ENCODE measurements at regions not wholly inside any gene's neighbourhood (a gene's known extent, or its start where the extent isn't known, plus 50 kb on each side); places are given as distances from the start of the nearest gene placed in this dataset.

DNA sequence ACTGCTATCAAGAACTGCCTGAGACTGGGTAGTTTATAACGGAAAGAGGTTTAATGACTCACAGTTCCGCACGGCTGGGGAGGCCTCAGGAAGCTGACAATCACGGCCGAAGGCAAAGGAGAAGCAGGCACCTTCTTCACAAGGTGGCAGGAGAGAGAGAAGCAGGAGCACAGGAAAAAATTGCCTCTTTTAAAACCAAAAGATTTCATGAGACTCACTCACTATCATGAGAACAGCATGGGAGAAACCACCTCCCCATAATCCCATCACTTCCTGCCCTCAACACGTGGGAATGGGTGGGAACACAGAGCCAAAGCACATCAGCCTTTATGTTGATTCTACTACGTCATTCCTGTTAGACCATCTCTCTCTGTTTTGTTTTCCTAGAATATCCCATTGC lies 650.9 kb upstream of the SEMA6D start:
- H3K56ac ChIP-seq (ENCODE audit: extremely low read depth, insufficient read depth, low read length) = no peak overlapping the region
- POLR2A ChIA-PET (ENCODE audit: unreplicated experiment) = no interaction called here
- H3K18ac ChIP-seq (ENCODE audit: low read depth, low read length) = no peak overlapping the region
- dilution Hi-C loops (cut with HindIII; ENCODE audit: low sequenced_read_pairs, unreplicated experiment) = no loop called here
- H3K9me1 ChIP-seq (ENCODE audit: insufficient read depth, low read length) = no peaks in the 10 kb centered on the region
- CTCF ChIA-PET = no interaction called here
- in situ Hi-C loops (cut with MboI; ENCODE audit: low sequenced_read_pairs) = no loop called here
- H2BK20ac ChIP-seq (ENCODE audit: low read depth, low read length) = no peak overlapping the region
- H4K8ac ChIP-seq (ENCODE audit: low read depth in 2 of 2, low read length in 2 of 2) = no peak overlapping the region
- no peak overlapping the region for H4K5ac ChIP-seq (ENCODE audit: low read depth, low read length)
- H3K4me3 ChIP-seq (ENCODE audit: insufficient read depth, low read depth, low read length) = no peak overlapping the region
- no peaks in the 10 kb centered on the region for H3K4me1 ChIP-seq (ENCODE audit: control insufficient read depth, insufficient read depth, low read length)
- ATAC-seq (ENCODE audit: low read depth) (no peak), DNase-seq (no peak)
- no TSS peak for BruUV-seq (replicated peaks)
- H3K36me3 ChIP-seq (ENCODE audit: control insufficient read depth, insufficient read depth, low read length) = no peaks in the 10 kb centered on the region
- no peak overlapping the region for H2BK15ac ChIP-seq (ENCODE audit: low read depth, low read length)
- intact Hi-C loops (cut with micrococcal nuclease) = no loop called here
- H3K4me2 ChIP-seq (ENCODE audit: low read depth, low read length) = no peak overlapping the region
- no peak overlapping the region for H2AK5ac ChIP-seq (ENCODE audit: low read depth, low read length)
- no peak overlapping the region for H2BK5ac ChIP-seq (ENCODE audit: low read depth, low read length, poor library complexity, severe bottlenecking)
- no peak overlapping the region for H3K9ac ChIP-seq (ENCODE audit: low read depth, low read length)
- no peaks in the 10 kb centered on the region for H4K20me1 ChIP-seq (ENCODE audit: insufficient read depth, low read length)
- no peak overlapping the region for H3K27ac ChIP-seq (ENCODE audit: insufficient read depth, low read length)
- H3K79me1 ChIP-seq (ENCODE audit: low read depth in 1 of 2, low read length in 2 of 2) = no peaks in the 10 kb centered on the region
- H3K27me3 ChIP-seq (ENCODE audit: control insufficient read depth, insufficient read depth, low read length) = no peaks in the 10 kb centered on the region
- H3K9me3 ChIP-seq (ENCODE audit: control insufficient read depth, insufficient read depth, low read length) = no peaks in the 10 kb centered on the region
- H4K91ac ChIP-seq (ENCODE audit: insufficient read depth, low read depth, low read length) = no peak overlapping the region
- no peak overlapping the region for H3K23ac ChIP-seq (ENCODE audit: low read depth, low read length)
- no peak overlapping the region for H2BK120ac ChIP-seq (ENCODE audit: low read depth, low read length)
- no peak overlapping the region for H3K14ac ChIP-seq (replicated peaks; ENCODE audit: low read depth, low read length)
- TF ChIP-seq, protein P1, sequence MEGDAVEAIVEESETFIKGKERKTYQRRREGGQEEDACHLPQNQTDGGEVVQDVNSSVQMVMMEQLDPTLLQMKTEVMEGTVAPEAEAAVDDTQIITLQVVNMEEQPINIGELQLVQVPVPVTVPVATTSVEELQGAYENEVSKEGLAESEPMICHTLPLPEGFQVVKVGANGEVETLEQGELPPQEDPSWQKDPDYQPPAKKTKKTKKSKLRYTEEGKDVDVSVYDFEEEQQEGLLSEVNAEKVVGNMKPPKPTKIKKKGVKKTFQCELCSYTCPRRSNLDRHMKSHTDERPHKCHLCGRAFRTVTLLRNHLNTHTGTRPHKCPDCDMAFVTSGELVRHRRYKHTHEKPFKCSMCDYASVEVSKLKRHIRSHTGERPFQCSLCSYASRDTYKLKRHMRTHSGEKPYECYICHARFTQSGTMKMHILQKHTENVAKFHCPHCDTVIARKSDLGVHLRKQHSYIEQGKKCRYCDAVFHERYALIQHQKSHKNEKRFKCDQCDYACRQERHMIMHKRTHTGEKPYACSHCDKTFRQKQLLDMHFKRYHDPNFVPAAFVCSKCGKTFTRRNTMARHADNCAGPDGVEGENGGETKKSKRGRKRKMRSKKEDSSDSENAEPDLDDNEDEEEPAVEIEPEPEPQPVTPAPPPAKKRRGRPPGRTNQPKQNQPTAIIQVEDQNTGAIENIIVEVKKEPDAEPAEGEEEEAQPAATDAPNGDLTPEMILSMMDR (conservative IDR thresholded peaks at IDR 0.05; ENCODE audit: low read depth, low read length) = no peak
- no peak for TF ChIP-seq MXI1 (IDR thresholded peaks at IDR 0.05; ENCODE audit: borderline replicate concordance, low read depth, low read length)
- TF ChIP-seq CEBPB (IDR thresholded peaks at IDR 0.05; ENCODE audit: low read depth, low read length) = no peak
- TF ChIP-seq, protein P2, sequence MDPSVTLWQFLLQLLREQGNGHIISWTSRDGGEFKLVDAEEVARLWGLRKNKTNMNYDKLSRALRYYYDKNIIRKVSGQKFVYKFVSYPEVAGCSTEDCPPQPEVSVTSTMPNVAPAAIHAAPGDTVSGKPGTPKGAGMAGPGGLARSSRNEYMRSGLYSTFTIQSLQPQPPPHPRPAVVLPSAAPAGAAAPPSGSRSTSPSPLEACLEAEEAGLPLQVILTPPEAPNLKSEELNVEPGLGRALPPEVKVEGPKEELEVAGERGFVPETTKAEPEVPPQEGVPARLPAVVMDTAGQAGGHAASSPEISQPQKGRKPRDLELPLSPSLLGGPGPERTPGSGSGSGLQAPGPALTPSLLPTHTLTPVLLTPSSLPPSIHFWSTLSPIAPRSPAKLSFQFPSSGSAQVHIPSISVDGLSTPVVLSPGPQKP (IDR thresholded peaks at IDR 0.05; ENCODE audit: borderline replicate concordance, low read depth, low read length) = no peak
- TF ChIP-seq CHD1 (IDR thresholded peaks at IDR 0.05; ENCODE audit: low read depth, low read length) = no peak
- no peak for TF ChIP-seq MAZ (IDR thresholded peaks at IDR 0.05; ENCODE audit: borderline replicate concordance, low read depth, low read length)
- TF ChIP-seq RCOR1 (IDR thresholded peaks at IDR 0.05; ENCODE audit: insufficient replicate concordance, low read length) = no peak
- no peak for TF ChIP-seq BHLHE40 (IDR thresholded peaks at IDR 0.05; ENCODE audit: low read depth, low read length)
- TF ChIP-seq RFX5 (IDR thresholded peaks at IDR 0.05; ENCODE audit: low read depth, low read length) = no peak
- no peak for TF ChIP-seq MAFK (IDR thresholded peaks at IDR 0.05; ENCODE audit: low read depth, low read length)
- no peak for TF ChIP-seq NFE2L2 (IDR thresholded peaks at IDR 0.05; ENCODE audit: low read depth, low read length)
- TF ChIP-seq FOS (IDR thresholded peaks at IDR 0.05; ENCODE audit: low read depth, low read length) = no peak
- H3K4ac ChIP-seq (ENCODE audit: low read depth, low read length) = no peak overlapping the region
- no peak overlapping the region for H2AFZ ChIP-seq (replicated peaks; ENCODE audit: low read length, poor library complexity)
- WGBS, 2 experiments (ENCODE audit: extremely low coverage in 2 of 2, insufficient read length in 1 of 2) = no CpG with 5 or more reads among the region's 7 CpGs
- no peak overlapping the region for H2AK9ac ChIP-seq (replicated peaks; ENCODE audit: low read depth, low read length, poor library complexity)

Measured in IMR-90 (cell line).